GM18873 (cell line): ENCODE measurements at regions not wholly inside any gene's neighbourhood (a gene's known extent, or its start where the extent isn't known, plus 50 kb on each side); places are given as distances from the start of the nearest gene placed in this dataset.
"Not testable (repeated sequence)": the region's sequence is repeated elsewhere in the genome, so short reads cannot be mapped to it uniquely, and the experiment has no call there.

ENCODE experiments used
- ATAC-seq: cut with Tn5 transposase; IDR thresholded peaks from one replicate; pipeline ENCODE4 v1.9.1; 2021; ENCODE audit warnings: mild to moderate bottlenecking, moderate library complexity, moderate number of reproducible peaks; ENCODE audit not compliant: unreplicated experiment, low FRiP score

GRCh38 chr4:164039482-164039881 is 545.0 kb downstream of the TMA16 start:
- no peak for ATAC-seq

DNA sequence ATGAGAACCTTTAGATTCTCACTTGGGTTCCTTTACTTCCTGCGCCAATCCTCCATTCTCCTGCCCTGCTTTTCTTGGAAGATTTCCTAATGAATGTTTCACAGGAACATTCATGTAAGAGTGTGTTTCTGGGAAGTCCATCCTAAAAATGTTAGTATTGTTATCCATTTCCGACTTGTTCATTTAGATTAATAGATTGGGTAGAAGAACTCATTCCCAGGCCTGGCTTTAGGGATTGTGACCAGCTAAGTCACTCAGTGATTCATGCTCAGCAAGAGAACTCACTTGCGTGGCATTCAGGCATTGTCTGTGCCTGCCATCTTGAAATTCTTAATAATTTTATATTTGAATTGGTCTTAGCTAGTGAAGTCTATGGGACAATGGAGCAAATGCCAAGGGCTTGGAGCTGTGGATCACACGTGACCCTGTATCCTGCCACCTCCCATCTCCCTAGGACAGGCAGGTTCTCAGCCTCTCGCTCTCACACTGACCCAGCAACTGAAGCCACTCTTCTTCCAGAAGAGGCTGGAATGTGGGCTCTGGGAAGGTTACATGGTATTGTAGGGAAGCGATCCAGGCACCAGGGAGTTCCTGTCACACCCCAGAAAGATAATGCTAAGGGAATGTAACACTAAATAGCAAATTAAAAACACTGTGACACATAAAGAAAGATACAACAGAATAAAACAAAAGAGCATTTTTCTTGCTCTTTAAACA is 562.1 kb downstream of the TMA16 start:
- ATAC-seq, result no peak

DNA sequence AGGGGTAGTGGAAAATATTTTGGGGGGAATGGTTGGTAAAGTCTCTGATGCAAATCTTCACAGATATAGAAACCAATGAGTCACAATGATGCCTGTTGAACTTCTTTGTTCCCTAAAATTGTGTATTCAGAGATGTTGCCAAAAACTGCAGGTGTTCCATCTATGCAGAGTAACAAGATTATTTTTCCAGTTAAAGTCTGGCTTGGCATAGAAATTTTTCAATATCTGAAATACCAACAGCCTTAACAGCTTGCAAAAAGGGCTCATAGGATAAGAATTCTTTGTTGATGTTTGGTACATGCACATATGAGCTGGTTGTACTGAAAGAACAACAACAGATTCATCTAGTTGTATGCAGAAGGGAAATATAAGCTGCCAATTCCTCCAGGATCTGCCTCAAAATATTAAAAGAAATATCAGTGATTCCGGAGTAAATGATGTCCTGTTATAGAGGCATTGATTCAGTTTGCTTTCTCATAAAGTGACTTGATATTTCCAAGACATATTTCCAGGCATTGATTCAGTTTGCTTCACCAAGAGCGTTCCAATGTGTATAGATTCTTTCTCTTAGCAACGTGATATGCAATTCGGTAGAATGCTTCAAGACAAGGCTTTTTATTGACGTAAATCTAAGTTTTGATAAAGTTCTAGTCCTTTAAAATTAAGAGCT is 564.4 kb downstream of the TMA16 start:
- ATAC-seq, result no peak

DNA sequence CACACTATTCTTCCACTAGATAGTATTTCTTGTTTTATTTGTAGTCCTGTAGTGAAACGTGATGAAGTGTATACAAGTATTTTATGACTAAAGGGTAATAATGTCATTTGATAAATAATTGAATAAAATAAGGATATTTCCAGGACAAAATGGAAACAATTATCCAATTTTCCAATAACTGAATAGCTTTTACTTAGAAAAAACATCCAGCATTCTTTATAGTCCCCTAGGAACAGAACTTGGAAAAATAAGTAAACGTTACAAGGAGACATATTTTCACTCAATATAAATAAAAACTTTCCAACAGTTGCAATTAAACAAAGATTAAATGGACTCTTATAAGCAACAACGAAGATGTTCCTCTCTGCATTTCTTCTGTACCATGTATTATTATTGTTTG is 566.0 kb downstream of the TMA16 start:
- no peak for ATAC-seq

- no peak for ATAC-seq
Observed at GRCh38 chr4:164068392-164068791, 573.9 kb downstream of the TMA16 start.

DNA sequence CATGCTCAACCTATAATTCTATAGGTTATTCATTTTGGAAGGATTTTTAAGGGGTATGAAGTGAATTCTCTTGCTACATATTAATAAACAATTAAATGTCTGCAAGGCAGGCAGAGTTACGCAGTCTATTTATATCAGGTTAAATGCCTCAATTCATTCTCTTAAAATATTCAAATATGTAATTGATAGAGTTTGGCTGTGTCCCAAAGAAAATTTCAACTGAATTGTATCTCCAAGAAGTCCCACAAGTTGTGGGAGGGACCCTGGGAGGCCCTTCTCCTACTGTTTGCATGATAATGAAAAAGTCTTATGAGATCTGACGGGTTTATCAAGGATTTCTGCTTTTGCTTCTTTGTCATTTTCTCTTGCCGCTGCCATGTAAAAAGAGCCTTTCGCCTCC is 576.1 kb downstream of the TMA16 start:
- ATAC-seq, result no peak

- no peak for ATAC-seq
Observed at GRCh38 chr4:164081371-164081770, 586.9 kb downstream of the TMA16 start.

GRCh38 chr4:164081801-164082200 is 587.3 kb downstream of the TMA16 start:
- ATAC-seq, result no peak

DNA sequence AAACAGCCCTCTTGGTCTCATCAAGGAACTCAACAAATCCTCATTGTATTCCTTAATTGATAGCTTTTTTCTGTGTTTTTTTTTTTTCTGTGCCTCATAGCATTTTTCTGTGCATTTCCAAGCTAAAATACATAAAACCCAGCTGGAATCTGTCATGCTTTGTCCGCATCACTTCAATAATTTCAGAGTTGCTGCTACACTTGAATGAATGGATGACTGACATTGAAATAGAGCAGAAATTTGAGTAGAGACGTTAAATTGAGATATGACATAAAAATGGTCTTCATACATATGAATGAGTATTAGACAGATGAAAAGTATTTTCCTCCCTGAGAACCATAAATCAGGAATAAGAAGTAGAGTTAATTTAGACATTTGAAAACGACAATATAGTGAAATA is 593.2 kb downstream of the TMA16 start:
- ATAC-seq, result no peak

- no peak for ATAC-seq
Observed at GRCh38 chr4:164095313-164096110, 601.0 kb downstream of the TMA16 start.

DNA sequence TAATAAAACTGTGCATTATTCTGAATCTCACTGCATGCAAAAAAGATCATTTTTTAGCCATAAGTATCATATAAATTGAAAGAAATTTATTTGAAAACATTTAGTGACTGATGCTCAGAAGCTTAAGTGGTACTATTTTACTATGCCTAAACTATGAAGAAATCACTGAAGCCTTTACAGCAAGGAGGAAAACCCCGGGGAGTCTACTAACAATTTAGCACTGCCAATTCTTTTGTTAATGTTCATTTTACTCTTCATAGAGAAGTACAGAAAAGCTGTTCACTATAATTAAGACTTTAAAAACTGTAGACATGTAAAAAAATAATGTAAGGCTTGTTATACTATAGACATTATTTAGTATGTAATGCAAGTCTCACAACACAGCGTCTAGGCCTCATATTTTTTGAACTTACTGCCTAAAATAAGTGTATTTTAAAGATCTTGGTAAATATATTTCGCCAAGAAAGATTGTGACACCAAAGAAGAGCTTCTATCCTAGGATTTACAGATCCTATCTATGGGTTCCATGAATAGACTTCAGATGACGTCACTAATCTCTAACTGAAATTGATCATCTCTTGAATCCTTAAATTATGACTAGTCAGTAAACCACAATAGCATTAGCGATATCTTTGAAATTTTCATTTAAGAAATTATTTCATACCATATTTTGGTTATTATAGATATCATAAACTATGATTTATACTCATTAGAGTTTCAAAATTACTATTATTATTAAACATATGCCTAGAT is 602.5 kb downstream of the TMA16 start:
- ATAC-seq, result no peak

DNA sequence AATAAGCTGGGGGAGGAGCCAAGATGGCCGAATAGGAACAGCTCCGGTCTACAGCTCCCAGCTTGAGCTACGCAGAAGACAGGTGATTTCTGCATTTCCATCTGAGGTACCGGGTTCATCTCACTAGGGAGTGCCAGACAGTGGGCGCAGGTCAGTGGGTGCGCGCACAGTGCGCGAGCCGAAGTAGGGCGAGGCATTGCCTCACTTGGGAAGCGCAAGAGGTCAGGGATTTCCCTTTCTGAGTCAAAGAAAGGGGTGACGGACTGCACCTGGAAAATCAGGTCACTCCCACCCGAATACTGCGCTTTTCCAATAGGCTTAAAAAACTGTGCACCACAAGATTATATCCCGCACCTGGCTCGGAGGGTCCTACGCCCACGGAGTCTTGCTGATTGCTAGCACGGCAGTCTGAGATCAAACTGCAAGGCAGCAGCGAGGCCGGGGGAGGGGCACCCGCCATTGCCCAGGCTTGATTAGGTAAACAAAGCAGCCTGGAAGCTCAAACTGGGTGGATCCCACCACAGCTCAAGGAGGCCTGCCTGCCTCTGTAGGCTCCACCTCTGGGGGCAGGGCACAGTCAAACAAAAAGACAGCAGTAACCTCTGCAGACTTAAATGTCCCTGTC is 606.4 kb downstream of the TMA16 start:
- not testable (repeated sequence) for ATAC-seq

GRCh38 chr4:164108971-164109370 is 614.5 kb downstream of the TMA16 start:
- ATAC-seq, result no peak

DNA sequence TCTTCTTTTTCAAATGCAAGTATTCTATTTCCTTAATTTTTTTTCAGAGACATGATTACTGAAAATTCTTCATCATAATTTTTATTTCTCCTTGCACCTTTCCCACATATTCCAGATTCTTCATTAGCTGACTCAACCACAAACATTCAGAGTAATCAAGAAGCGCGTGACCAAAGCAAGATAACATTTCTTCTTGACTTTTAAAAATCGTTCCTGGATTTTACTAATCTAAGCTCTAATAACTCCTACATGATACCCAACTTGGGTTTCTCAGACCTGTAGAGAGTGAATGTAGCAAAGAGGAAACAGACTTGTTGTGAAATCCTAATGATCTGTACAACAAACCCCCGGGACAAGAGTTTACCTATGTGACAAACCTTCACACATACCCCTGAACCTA is 615.0 kb downstream of the TMA16 start:
- ATAC-seq, result no peak

- no peak for ATAC-seq
Observed at GRCh38 chr4:164115236-164115635, 620.7 kb downstream of the TMA16 start.

GRCh38 chr4:164116286-164116685 is 621.8 kb downstream of the TMA16 start:
- no peak for ATAC-seq

DNA sequence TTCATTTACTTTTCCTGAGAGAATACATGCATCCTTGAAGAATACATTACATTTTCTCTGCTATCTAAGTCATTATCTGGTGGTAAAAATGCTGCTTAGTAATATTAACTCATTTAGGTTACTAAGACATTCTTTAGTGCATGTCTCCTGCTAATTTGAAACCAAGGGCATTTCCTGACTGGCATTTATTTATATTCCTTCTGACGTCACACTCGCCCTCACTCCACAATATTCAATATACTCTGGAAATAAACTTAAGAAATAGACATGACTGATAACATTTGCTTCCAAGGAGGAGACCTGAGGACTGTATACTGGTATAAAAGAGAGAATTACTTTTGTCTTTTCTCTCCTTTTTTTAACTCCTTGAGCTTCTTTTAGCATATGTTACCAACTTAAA is 619.5 kb upstream of the SMIM31 start:
- ATAC-seq, result no peak

GRCh38 chr4:164136180-164136616 is 617.7 kb upstream of the SMIM31 start:
- ATAC-seq, result no peak

DNA sequence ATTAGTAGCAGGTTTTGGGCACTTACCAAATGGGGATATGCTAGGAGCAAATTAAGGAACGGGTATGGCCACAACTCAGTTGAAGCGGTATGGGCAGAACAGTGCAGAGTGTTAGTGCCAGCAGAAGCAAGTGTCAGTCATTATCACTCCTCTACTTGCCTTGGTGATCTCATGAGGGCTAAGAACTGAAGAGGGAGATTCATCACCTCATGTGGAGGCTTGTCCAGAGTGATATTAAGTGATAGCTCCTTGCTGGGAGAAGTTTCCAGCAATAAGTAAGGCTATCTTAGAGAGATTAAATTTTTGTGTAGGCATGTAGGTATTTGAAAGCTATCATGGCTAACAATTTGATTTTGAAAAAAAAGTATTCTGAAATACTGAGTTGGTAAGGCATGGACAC is 615.4 kb upstream of the SMIM31 start:
- no peak for ATAC-seq

- ATAC-seq, result no peak
Observed at GRCh38 chr4:164139291-164139690, 614.6 kb upstream of the SMIM31 start.
